ENCODE measurements at regions not wholly inside any gene's neighbourhood (a gene's known extent, or its start where the extent isn't known, plus 50 kb on each side); places are given as distances from the start of the nearest gene placed in this dataset.

DNA sequence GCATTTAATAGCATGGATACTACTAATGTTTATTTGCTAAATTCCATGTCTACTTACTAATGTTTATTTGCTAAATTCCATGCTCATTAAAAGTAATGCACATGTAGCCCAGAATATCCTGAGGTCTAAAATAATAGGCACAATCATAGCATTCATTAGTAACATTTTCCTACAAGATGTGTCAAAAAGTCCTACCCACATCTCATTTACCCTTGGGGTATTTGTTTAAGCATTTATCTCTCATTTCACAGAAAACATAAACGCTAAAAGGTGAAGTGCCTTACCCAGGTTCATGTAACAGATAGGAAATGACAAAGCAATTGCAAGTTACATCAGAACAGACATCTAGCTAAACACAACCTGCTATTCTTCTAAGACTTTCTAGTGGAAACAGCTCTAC is 457.1 kb downstream of the HACE1 start:
- no peak for DNase-seq (ENCODE audit: insufficient read length)
- FAIRE-seq, result no peak
- TF ChIP-seq POLR2A (IDR thresholded peaks at IDR 0.05; ENCODE audit: low read depth, low read length) (no peak), TAF1 (IDR thresholded peaks at IDR 0.05; ENCODE audit: borderline replicate concordance, low read depth, low read length) (no peak), POLR2AphosphoS5 (IDR thresholded peaks at IDR 0.05; ENCODE audit: low read depth, low read length) (no peak)

DNA sequence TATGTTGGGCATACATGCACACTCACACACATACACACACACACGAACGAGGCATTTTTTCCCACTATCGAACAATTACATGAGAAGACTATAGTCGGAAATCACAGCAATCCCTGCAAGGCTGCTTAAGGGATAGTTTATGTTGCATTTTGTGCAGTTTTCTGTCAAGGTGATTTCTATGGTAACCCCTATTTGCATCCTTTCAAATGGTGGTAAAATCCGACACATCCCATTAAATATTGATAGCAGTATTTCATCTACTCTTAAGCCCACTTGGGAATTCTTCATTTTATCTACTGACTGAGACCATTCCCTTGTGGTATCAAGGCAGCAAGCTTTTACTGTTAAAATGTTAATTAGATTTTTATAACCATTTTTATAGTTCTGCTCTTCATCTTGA is 457.8 kb downstream of the HACE1 start:
- DNase-seq (ENCODE audit: insufficient read length), result no peak
- TF ChIP-seq POLR2AphosphoS5 (IDR thresholded peaks at IDR 0.05; ENCODE audit: low read depth, low read length) (no peak), TAF1 (IDR thresholded peaks at IDR 0.05; ENCODE audit: borderline replicate concordance, low read depth, low read length) (no peak), POLR2A (IDR thresholded peaks at IDR 0.05; ENCODE audit: low read depth, low read length) (no peak)
- no peak for FAIRE-seq

DNA sequence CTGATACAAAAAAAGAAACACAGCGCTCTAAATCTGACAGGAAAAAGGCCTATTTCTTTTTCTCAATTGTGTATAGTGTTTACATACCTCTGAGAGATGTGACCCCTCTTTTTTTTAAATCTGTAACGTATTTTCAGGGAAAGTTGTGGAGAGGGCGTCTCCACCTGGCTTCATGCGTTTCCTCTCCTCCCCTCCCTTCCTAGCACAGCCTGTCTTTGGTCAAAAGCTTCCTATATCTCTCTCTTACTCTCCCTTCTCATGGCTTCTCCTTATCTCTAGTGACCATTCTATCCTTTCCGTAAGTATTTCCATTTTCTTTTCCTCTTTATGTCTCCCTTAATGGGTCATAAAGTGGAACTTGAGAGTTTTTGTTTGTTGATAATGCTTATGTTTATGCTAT is 458.9 kb downstream of the HACE1 start:
- DNase-seq (ENCODE audit: insufficient read length) (no peak), FAIRE-seq (no peak)
- TF ChIP-seq TAF1 (IDR thresholded peaks at IDR 0.05; ENCODE audit: borderline replicate concordance, low read depth, low read length) (no peak), POLR2AphosphoS5 (IDR thresholded peaks at IDR 0.05; ENCODE audit: low read depth, low read length) (no peak), POLR2A (IDR thresholded peaks at IDR 0.05; ENCODE audit: low read depth, low read length) (no peak)

DNA sequence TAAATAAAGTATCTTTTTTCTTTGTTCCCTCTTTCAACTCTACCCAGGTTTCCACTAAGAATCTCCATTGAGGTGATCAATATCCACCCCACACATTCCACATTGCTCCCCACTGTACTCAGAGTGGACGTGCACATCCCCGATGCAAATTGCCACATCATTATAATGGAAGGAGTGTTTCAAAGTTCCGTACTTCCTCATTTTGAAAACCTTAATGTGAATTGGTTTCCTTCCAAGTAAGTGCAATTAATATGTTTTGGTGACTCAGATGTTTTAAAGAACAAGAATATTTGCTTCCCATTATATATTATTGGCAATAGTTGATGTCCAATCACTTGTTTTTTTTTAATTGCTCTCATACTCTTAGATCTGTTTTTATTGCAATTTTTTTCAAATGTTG is 463.6 kb downstream of the HACE1 start:
- FAIRE-seq, result no peak
- DNase-seq (ENCODE audit: insufficient read length), result no peak
- TF ChIP-seq POLR2AphosphoS5 (IDR thresholded peaks at IDR 0.05; ENCODE audit: low read depth, low read length) (no peak), TAF1 (IDR thresholded peaks at IDR 0.05; ENCODE audit: borderline replicate concordance, low read depth, low read length) (no peak), POLR2A (IDR thresholded peaks at IDR 0.05; ENCODE audit: low read depth, low read length) (no peak)

DNA sequence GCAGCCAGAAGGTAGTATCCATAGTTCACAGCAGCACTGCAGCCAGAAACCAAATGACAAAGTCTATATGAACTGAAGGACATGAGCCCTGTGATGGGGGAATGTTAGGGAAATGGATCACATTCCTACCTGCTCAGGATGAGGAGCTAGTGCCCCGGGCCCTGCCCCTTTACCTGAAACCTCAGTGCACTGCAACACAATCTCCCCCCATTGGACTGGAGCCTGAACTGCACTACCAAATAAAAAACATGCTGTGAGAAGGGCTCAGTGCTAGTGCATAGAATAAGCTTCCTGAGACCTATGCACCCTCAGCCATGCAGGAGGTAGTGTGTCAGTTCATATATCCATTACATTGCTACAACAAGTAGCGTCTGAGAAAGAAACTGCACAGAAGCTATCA is 477.8 kb downstream of the HACE1 start:
- FAIRE-seq (no peak), DNase-seq (ENCODE audit: insufficient read length) (no peak)
- TF ChIP-seq TAF1 (IDR thresholded peaks at IDR 0.05; ENCODE audit: borderline replicate concordance, low read depth, low read length), result no peak
- TF ChIP-seq POLR2AphosphoS5 (IDR thresholded peaks at IDR 0.05; ENCODE audit: low read depth, low read length), result no peak
- no peak for TF ChIP-seq POLR2A (IDR thresholded peaks at IDR 0.05; ENCODE audit: low read depth, low read length)

DNA sequence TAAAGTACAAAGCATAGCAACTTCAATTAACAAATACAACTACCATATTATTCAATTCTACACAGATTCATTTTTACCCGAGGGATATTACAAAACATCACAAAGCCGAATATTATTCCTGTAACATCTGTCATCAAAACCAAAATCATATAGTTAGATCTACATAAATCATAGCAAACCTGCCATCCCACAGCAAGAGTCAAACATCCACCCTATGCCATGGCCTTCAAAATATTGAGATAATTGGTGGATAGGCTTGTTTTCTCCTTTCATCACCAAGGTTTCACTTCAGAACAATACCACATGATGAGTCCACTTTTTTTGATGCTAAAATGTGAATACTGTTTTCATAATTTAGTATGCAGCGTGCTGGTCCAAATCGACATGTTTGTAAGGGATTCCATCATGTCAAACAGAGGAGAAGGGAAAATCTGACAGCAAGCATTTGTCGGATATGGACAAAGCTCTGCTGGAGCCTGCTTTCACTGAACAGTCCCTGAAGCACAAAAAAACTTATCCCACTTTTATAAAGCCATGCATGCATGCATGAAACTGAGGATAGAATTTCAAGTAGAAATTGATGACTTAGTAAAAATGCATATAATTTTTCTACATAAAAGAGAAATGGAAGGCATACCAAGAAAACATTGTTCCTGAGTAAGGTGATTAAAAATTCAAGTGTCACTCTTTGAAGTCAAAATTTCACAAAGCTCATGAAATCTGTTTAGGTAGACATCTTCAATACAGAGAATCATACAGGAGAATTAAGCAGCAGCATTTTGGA is 494.1 kb downstream of the HACE1 start:
- FAIRE-seq, result no peak
- TF ChIP-seq POLR2A (IDR thresholded peaks at IDR 0.05; ENCODE audit: low read depth, low read length), result no peak
- DNase-seq (ENCODE audit: insufficient read length), result no peak

DNA sequence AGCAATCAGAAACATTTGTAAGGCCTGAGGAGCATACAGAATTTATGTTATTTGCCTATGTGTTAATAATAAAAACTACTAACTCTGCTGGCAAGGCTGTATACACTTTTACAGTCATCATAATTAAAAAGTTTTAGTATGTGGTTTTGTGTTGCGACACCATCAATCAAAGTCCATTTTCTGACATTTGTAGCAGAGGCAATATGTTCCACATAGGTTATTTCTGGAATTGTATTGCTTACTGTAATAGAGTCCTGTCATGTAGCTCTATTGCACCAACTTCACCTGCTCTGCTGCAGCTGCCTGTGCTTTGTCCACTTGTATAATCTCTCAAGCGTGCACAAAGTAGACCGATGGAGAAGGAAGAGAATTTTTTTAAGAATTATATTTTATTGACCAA is 501.8 kb downstream of the HACE1 start:
- TF ChIP-seq POLR2A (IDR thresholded peaks at IDR 0.05; ENCODE audit: low read depth, low read length) (no peak), POLR2AphosphoS5 (IDR thresholded peaks at IDR 0.05; ENCODE audit: low read depth, low read length) (no peak), TAF1 (IDR thresholded peaks at IDR 0.05; ENCODE audit: borderline replicate concordance, low read depth, low read length) (no peak)
- FAIRE-seq (no peak), DNase-seq (ENCODE audit: insufficient read length) (no peak)

DNA sequence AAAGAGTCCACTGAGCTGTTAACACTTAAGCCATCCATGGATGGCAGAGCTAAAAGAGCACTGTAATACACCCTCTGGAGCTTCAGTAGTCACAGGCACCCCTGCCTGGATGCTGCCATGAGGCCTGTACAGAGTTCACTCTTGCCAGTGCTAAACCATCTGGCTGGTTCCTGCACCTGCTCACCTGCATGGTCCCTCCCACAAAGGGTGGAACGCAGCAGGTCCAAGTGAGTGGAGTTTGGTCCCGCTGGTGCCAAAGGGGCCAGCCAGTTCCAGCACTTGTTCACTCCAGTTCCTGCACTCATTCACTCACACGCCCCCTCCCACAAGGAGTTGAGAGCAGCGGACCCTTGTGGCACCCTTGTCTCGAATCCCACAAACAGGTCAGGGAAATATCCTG is 503.5 kb downstream of the HACE1 start:
- no peak for TF ChIP-seq TAF1 (IDR thresholded peaks at IDR 0.05; ENCODE audit: borderline replicate concordance, low read depth, low read length)
- no peak for TF ChIP-seq POLR2A (IDR thresholded peaks at IDR 0.05; ENCODE audit: low read depth, low read length)
- no peak for TF ChIP-seq POLR2AphosphoS5 (IDR thresholded peaks at IDR 0.05; ENCODE audit: low read depth, low read length)
- FAIRE-seq (no peak), DNase-seq (ENCODE audit: insufficient read length) (no peak)

DNA sequence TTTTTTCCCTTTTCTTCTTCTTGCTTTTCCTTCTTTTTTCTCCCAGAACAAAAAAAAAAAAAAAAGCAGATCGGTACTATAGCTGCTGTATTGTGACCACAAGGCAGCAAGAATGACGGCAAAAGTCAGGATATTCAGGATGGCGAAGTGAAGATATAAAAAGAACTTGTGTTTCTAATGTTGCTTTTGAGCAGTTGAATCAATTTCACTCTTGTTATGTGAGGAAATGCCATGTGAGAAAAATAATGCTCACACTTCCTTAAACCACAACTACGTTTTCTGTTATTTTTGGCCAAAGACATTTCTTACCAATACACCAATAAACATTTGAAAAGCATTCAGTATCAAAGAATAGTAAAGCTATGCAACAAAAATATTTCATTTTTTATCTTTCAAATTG is 510.5 kb downstream of the HACE1 start:
- TF ChIP-seq TAF1 (IDR thresholded peaks at IDR 0.05; ENCODE audit: borderline replicate concordance, low read depth, low read length), result no peak
- TF ChIP-seq POLR2AphosphoS5 (IDR thresholded peaks at IDR 0.05; ENCODE audit: low read depth, low read length), result no peak
- TF ChIP-seq POLR2A (IDR thresholded peaks at IDR 0.05; ENCODE audit: low read depth, low read length), result no peak
- DNase-seq (ENCODE audit: insufficient read length) (no peak), FAIRE-seq (no peak)

DNA sequence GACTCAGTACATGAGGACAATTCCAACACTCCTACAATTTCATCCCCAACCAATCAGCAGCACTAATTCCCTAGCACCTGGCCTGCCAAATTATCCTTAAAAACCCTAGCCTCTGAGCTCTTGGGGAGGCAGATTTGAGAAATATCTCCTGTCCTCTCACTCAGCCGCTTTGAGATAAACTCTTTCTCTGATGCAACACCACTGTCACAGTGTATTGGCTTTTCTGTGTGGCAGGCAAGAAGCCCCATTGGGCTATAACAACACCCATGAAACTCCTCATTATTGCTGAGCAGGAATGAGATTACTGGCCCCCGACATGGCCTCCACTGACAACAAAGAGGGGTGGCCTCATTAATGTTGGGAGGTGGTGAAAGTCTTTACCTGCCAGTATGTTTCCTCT is 515.5 kb downstream of the HACE1 start:
- FAIRE-seq (no peak), DNase-seq (ENCODE audit: insufficient read length) (no peak)
- no peak for TF ChIP-seq POLR2A (IDR thresholded peaks at IDR 0.05; ENCODE audit: low read depth, low read length)
- TF ChIP-seq POLR2AphosphoS5 (IDR thresholded peaks at IDR 0.05; ENCODE audit: low read depth, low read length), result no peak
- no peak for TF ChIP-seq TAF1 (IDR thresholded peaks at IDR 0.05; ENCODE audit: borderline replicate concordance, low read depth, low read length)

DNA sequence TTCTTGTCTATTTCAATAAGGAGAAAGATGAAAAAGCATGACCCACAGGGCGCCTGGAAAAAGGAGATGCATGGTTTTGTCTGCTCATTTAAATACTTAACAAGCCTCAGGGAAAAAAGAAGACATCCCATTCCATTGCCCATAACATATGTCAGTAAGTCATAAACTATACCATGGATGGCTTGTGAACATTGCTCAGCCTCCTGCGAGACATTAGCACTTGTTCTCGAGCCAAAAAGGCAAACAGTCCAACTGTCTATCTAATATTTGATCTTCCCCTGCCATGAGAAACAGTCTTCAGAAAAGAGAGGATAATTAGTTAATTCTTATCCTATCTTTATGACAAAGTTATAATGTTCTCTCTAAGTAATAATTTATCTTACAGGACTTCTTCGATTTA is 527.4 kb downstream of the HACE1 start:
- DNase-seq (ENCODE audit: insufficient read length) (no peak), FAIRE-seq (no peak)
- TF ChIP-seq POLR2A (IDR thresholded peaks at IDR 0.05; ENCODE audit: low read depth, low read length), result no peak
- TF ChIP-seq POLR2AphosphoS5 (IDR thresholded peaks at IDR 0.05; ENCODE audit: low read depth, low read length), result no peak
- no peak for TF ChIP-seq TAF1 (IDR thresholded peaks at IDR 0.05; ENCODE audit: borderline replicate concordance, low read depth, low read length)

DNA sequence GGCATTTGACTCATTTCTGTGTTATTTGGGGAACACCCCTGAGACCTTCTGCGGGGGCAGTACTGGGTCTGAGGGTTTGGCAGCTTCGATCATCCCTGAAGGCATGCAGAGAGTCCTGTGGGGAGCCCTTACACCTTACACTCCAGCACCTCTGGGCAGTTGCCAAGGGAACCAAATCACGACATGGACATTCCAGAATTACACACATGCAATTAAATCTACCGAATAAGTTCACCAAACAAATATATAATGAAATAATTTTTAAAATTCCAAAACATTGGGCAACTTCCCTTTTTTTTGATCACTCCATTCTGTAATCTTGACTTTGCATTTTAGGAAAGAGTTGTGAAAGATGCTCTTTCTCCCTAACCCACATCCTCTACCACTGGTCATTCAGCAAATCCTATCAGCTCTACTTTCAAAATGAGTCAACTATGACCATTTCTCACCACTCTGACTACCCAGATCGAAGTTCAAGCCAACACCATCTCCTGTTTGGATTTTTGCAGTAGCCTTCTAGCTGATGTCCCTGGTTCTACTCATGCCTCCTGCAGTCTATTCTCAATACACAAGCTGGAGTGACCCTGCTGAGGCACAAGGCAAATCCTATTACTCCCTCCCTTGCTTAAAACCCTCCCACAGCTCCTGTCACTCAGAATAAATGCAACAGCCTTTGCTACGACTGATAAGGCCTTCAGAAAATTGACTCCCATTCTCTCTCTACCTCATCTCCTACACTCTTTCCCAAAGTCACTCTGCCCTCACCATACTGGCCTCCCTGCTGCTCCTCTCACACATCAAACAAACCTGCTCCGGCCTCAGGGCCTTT is 533.3 kb downstream of the HACE1 start:
- DNase-seq (ENCODE audit: insufficient read length) (no peak), FAIRE-seq (no peak)
- TF ChIP-seq POLR2A (IDR thresholded peaks at IDR 0.05; ENCODE audit: low read depth, low read length), result no peak
- TF ChIP-seq POLR2AphosphoS5 (IDR thresholded peaks at IDR 0.05; ENCODE audit: low read depth, low read length), result no peak
- no peak for TF ChIP-seq TAF1 (IDR thresholded peaks at IDR 0.05; ENCODE audit: borderline replicate concordance, low read depth, low read length)

Data from GM12892 (cell line).